ENCODE measurements at regions not wholly inside any gene's neighbourhood (a gene's known extent, or its start where the extent isn't known, plus 50 kb on each side); places are given as distances from the start of the nearest gene placed in this dataset.
A peak's percentile ranks its signal among the peaks of the same experiment; 100 is the strongest.

DNA sequence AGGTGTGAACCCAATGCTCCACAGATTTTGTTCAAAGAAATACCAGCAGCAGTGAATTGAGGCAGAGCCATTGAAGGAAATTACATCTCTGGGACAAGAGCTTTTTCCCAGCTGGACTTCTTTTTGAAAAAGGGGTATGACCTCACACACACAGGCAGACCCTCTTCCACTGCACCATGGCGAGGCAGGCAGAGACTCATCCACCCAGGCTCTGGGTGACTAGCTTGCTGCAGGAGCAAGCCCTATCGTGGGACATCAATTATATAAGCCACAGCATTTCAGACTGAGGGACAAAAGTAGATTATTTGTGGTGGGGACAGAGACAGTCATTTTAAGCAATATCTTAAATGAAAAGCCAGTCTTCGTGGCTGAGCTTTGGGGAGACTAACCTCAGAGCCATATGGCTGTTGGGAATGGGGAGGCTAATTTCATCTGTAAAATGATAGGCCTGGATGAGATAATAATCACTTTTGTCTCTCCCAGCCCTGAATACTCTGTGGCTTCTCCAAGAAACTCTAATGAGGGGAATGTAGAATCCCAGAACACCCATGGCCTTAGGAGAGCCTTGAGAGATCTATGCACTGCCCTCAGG lies 113.1 kb upstream of the TNC start:
- no peak overlapping the region for H3K27ac Mint-ChIP-seq (ENCODE audit: unreplicated experiment)
- TF ChIP-seq, protein P1, sequence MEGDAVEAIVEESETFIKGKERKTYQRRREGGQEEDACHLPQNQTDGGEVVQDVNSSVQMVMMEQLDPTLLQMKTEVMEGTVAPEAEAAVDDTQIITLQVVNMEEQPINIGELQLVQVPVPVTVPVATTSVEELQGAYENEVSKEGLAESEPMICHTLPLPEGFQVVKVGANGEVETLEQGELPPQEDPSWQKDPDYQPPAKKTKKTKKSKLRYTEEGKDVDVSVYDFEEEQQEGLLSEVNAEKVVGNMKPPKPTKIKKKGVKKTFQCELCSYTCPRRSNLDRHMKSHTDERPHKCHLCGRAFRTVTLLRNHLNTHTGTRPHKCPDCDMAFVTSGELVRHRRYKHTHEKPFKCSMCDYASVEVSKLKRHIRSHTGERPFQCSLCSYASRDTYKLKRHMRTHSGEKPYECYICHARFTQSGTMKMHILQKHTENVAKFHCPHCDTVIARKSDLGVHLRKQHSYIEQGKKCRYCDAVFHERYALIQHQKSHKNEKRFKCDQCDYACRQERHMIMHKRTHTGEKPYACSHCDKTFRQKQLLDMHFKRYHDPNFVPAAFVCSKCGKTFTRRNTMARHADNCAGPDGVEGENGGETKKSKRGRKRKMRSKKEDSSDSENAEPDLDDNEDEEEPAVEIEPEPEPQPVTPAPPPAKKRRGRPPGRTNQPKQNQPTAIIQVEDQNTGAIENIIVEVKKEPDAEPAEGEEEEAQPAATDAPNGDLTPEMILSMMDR (IDR thresholded peaks at IDR 0.05; ENCODE audit: unreplicated experiment): no peak
- peaks cover 30% of the 10 kb centered on the region for H3K4me1 Mint-ChIP-seq (ENCODE audit: low read depth, unreplicated experiment)
- H3K4me3 Mint-ChIP-seq (ENCODE audit: low read depth, unreplicated experiment): no peak overlapping the region
- BruUV-seq (replicated peaks): no TSS peak
- intact Hi-C loops (cut with micrococcal nuclease; ENCODE audit: unreplicated experiment): no loop called here
- CTCF ChIA-PET: no interaction called here
- no peaks in the 10 kb centered on the region for H3K9me3 Mint-ChIP-seq (ENCODE audit: low read depth, unreplicated experiment)
- H3K27me3 Mint-ChIP-seq (ENCODE audit: unreplicated experiment): no peaks in the 10 kb centered on the region
- DNase-seq: no peak
- peaks cover 4% of the 10 kb centered on the region for H3K36me3 Mint-ChIP-seq (ENCODE audit: insufficient read depth, unreplicated experiment)

DNA sequence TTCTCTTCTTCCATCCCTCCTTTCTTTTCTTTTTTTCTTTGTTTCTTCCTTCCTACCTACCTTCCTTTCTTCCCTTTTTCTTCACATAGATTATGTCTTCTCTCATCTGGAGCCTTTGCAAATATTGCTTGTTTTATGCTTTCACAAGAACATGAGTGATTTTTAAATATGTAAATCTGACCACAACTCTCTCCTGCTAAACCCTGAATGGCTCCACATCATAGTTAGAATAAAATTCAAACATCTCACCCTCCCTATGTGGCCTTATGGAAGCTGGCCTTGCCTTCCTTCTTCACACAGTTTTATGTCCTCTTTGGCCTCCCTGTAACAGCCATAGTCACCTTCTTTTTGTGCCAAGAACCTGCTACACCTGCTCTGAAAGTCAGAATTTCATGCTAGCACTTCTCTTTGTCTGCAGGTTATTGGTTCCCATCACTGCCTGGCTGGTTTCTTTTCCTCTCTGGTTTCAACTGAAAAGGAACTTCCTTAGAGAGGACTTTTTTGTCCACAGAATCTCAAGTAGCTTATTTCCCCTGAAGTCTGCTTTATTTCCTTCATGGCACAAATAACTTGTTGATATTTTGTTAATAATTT lies 114.3 kb upstream of the TNC start:
- peaks cover 4% of the 10 kb centered on the region for H3K36me3 Mint-ChIP-seq (ENCODE audit: insufficient read depth, unreplicated experiment)
- H3K27ac Mint-ChIP-seq (ENCODE audit: unreplicated experiment): peak overlapping the region; percentile 33
- H3K9me3 Mint-ChIP-seq (ENCODE audit: low read depth, unreplicated experiment): peaks cover 3% of the 10 kb centered on the region
- BruUV-seq (replicated peaks): no TSS peak
- H3K27me3 Mint-ChIP-seq (ENCODE audit: unreplicated experiment): no peaks in the 10 kb centered on the region
- H3K4me1 Mint-ChIP-seq (ENCODE audit: low read depth, unreplicated experiment): peaks cover 30% of the 10 kb centered on the region
- CTCF ChIA-PET: no interaction called here
- TF ChIP-seq, protein P1 (IDR thresholded peaks at IDR 0.05; ENCODE audit: unreplicated experiment): no peak
- no peak for DNase-seq
- intact Hi-C loops (cut with micrococcal nuclease; ENCODE audit: unreplicated experiment): no loop called here
- no peak overlapping the region for H3K4me3 Mint-ChIP-seq (ENCODE audit: low read depth, unreplicated experiment)

DNA sequence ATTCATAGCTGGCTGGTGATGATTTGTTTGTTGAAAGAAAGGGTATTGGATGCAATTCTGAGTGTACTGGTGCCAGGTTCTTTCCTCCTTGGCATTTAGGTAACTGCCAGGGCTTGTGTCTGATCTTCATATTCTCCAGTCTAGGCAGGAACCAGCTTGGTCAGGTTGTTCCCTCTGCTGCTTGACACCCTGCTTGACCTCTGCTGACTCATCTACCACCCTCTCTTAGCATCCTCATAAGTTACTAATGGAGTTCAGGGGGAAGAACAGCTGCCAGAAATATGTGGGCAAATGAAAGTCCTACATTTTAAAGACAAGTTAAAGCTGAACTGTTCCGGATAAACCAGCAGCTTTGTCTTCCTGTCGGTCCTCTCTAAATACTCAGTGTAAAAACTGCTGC lies 116.1 kb upstream of the TNC start:
- H3K27me3 Mint-ChIP-seq (ENCODE audit: unreplicated experiment): no peaks in the 10 kb centered on the region
- peaks cover 4% of the 10 kb centered on the region for H3K36me3 Mint-ChIP-seq (ENCODE audit: insufficient read depth, unreplicated experiment)
- intact Hi-C loops (cut with micrococcal nuclease; ENCODE audit: unreplicated experiment): loop anchor here (2.0 kb wide), 1 partner anchor 139 kb away; no protein-coding TSS in a partner anchor
- CTCF ChIA-PET: interaction anchor here (1.1 kb wide), 1 partner anchor 28 kb away, joined by 3 read pairs; no protein-coding TSS in a partner anchor
- no TSS peak for BruUV-seq (replicated peaks)
- TF ChIP-seq, protein P1 (IDR thresholded peaks at IDR 0.05; ENCODE audit: unreplicated experiment): no peak
- H3K9me3 Mint-ChIP-seq (ENCODE audit: low read depth, unreplicated experiment): peaks cover 3% of the 10 kb centered on the region
- H3K4me3 Mint-ChIP-seq (ENCODE audit: low read depth, unreplicated experiment): no peak overlapping the region
- peak; percentile 58 for DNase-seq
- H3K27ac Mint-ChIP-seq (ENCODE audit: unreplicated experiment): peak overlapping the region; percentile 18
- H3K4me1 Mint-ChIP-seq (ENCODE audit: low read depth, unreplicated experiment): peaks cover 30% of the 10 kb centered on the region

DNA sequence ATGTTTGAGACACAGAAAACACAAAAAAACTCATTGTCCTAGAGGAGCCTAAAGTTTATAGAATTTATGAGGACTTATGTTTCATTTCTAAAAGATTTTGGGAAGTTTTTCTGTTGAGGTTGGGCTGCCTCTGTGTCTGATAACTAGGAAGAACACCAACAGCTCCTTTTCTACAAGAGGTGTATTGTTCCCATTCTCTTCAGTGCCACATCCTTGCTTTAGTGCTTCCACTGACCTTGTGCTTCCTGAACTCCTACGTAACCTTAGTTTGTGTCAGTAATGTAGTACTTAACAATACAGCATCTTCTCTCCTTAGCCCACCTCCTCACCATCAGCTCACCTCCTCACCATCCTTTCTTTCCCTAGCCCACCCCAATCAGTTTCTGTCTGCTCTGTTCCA lies 117.3 kb upstream of the TNC start:
- Mint-ChIP-seq H3K36me3 (ENCODE audit: insufficient read depth, unreplicated experiment) (no peaks in the 10 kb centered on the region), H3K4me1 (ENCODE audit: low read depth, unreplicated experiment) (peaks cover 30% of the 10 kb centered on the region), H3K27ac (ENCODE audit: unreplicated experiment) (no peak overlapping the region), H3K27me3 (ENCODE audit: unreplicated experiment) (no peaks in the 10 kb centered on the region), H3K4me3 (ENCODE audit: low read depth, unreplicated experiment) (no peak overlapping the region), H3K9me3 (ENCODE audit: low read depth, unreplicated experiment) (peaks cover 7% of the 10 kb centered on the region)
- TF ChIP-seq, protein P1 (IDR thresholded peaks at IDR 0.05; ENCODE audit: unreplicated experiment): no peak
- intact Hi-C loops (cut with micrococcal nuclease; ENCODE audit: unreplicated experiment): loop anchor here (2.0 kb wide), 1 partner anchor 138 kb away; no protein-coding TSS in a partner anchor
- no peak for DNase-seq
- CTCF ChIA-PET: interaction anchor here (0.7 to 1.1 kb wide), 4 partner anchors 14 to 964 kb away, joined by 3 to 6 read pairs (median 4); no protein-coding TSS in a partner anchor
- BruUV-seq (replicated peaks): no TSS peak

Measured in Calu3 (cell line).